Upper lobe of right lung (tissue), 1 donor: ENCODE measurements at regions not wholly inside any gene's neighbourhood (a gene's known extent, or its start where the extent isn't known, plus 50 kb on each side); places are given as distances from the start of the nearest gene placed in this dataset.

Experiments
- ATAC-seq: fragments of 200-7000 bp; cut with Tn5 transposase; one replicate; pipeline ENCODE4 v1.9.1; 2020; ENCODE audit warnings: mild to moderate bottlenecking, moderate library complexity
- DNase-seq: peaks from one replicate; pipeline ENCODE4 v3.0.0-alpha.2; 2020
- H3K27ac ChIP-seq: fragments of 200-600 bp; one replicate; pipeline ENCODE4 v1.8.0; 2022
- H3K27me3 ChIP-seq: fragments of 200-600 bp; one replicate; pipeline ENCODE4 v1.8.0; 2022; ENCODE audit warnings: mild to moderate bottlenecking
- H3K36me3 ChIP-seq: fragments of 200-600 bp; one replicate; pipeline ENCODE4 v1.8.0; 2022
- H3K4me1 ChIP-seq: fragments of 200-600 bp; one replicate; pipeline ENCODE4 v1.8.0; 2022
- H3K4me3 ChIP-seq: fragments of 200-600 bp; one replicate; pipeline ENCODE4 v1.8.0; 2022; ENCODE audit warnings: mild to moderate bottlenecking
- H3K9me3 ChIP-seq: fragments of 200-600 bp; one replicate; pipeline ENCODE4 v1.8.0; 2022
- CTCF ChIP-seq: fragments of 200-600 bp; IDR thresholded peaks from one replicate; pipeline ENCODE4 v1.8.0; 2022; ENCODE audit warnings: antibody characterized with exemption
- intact Hi-C: fragments of 100-400 bp; cut with DNase I; formaldehyde crosslinking; loops from one replicate; pipeline ENCODE4 v1.11.0; 2022
- donor health status: DM: no; HTN: yes; CAD: no; lungs with severe emphysema.

GRCh38 chr4:81988178-81988577 lies 385.6 kb downstream of the HNRNPD start:
- Histone ChIP-seq H3K9me3 (no peaks in the 10 kb centered on the region), H3K36me3 (no peaks in the 10 kb centered on the region), H3K4me1 (no peaks in the 10 kb centered on the region), H3K27ac (no peak overlapping the region), H3K4me3 (no peak overlapping the region), H3K27me3 (no peaks in the 10 kb centered on the region)
- DNase-seq (no peak), ATAC-seq (no peak)
- intact Hi-C loops, result no loop called here
- TF ChIP-seq CTCF, result no peak

DNA sequence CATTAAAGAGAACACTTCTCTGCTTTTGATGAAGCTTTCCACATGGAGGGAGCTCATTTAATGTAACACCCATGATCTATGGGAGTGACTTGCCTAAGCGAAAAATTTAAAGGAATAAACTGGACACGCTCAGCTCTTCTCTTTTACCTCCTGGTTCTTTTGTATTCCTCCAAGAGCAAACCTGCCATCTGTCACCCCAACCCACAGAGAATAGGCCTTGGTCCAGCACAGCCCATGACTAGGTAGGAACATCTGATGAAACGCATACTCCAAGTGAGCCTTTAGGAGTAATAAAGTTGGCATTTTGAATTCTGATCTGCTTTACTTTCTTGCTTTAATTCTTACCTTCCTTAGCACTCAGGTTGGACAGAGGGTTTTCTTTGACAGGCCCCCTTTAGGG lies 389.0 kb downstream of the HNRNPD start:
- no peaks in the 10 kb centered on the region for H3K36me3 ChIP-seq
- DNase-seq, result no peak
- H3K27me3 ChIP-seq, result no peaks in the 10 kb centered on the region
- H3K4me3 ChIP-seq, result no peak overlapping the region
- intact Hi-C loops, result no loop called here
- ATAC-seq, result no peak
- TF ChIP-seq CTCF, result no peak
- H3K9me3 ChIP-seq, result no peaks in the 10 kb centered on the region
- H3K4me1 ChIP-seq, result no peaks in the 10 kb centered on the region
- H3K27ac ChIP-seq, result no peak overlapping the region

DNA sequence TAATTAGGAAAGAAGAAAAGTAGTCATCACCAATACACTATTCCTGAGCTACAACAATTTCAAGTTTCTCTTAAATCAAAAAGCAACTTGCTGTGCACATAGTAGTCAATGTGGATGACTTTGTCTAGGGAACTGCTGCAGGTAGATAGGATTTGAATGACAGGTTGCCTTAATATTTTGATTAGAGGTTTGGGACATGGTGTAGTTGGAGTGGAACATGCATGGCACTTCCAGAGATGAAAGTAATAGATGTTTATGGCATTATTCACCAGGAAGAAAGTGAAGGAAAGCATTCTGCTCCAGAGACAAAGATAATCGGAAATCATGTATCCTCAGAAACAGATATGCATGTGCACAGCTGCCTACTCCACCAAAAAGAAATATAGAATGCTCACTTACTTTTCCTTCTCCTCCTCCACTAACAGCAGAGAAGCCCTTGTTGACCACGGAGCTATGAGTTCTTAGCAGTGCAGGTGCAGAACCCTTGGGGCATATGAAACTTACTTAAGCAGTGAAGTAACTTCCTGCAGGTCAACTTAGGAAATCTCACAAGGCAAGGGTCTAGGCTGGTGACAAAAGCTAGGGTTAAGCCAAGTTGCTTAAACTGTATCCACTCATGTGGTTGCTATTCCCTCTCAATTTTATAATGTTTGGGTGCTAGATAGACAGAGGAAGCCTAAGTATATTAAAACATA lies 390.8 kb downstream of the HNRNPD start:
- no peaks in the 10 kb centered on the region for H3K27me3 ChIP-seq
- intact Hi-C loops, result no loop called here
- no peak overlapping the region for H3K4me3 ChIP-seq
- no peaks in the 10 kb centered on the region for H3K4me1 ChIP-seq
- no peaks in the 10 kb centered on the region for H3K9me3 ChIP-seq
- no peak overlapping the region for H3K27ac ChIP-seq
- H3K36me3 ChIP-seq, result no peaks in the 10 kb centered on the region
- TF ChIP-seq CTCF, result no peak
- DNase-seq (no peak), ATAC-seq (no peak)

DNA sequence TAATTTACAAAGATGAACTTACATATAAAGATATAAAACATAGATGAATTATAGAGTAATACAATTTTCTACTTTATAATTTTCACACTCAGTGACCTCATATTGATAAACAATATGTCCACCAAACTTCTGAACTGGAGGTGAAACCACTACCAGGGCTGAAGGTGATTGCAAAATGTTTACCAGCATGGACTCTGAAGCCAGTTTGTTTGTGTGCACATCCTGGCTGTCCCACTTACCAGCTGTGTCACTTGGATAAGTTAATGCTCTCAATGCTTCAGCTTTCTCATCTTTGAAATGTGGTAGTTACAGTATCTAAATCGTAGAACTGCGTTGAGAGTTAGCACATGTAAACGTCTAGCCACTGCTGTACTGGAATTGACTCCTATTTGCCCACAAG lies 392.6 kb downstream of the HNRNPD start:
- TF ChIP-seq CTCF, result no peak

GRCh38 chr4:81974523-81974922 lies 399.3 kb downstream of the HNRNPD start:
- no peak for TF ChIP-seq CTCF
- intact Hi-C loops, result no loop called here
- Histone ChIP-seq H3K4me1 (no peaks in the 10 kb centered on the region), H3K27ac (no peak overlapping the region), H3K9me3 (no peaks in the 10 kb centered on the region), H3K36me3 (no peaks in the 10 kb centered on the region), H3K27me3 (no peaks in the 10 kb centered on the region), H3K4me3 (no peak overlapping the region)
- DNase-seq (no peak), ATAC-seq (no peak)

More for the DNA sequence above, 392.6 kb downstream of the HNRNPD start:
- Histone ChIP-seq H3K4me3 (no peak overlapping the region), H3K27ac (no peak overlapping the region), H3K4me1 (no peaks in the 10 kb centered on the region), H3K36me3 (no peaks in the 10 kb centered on the region), H3K9me3 (no peaks in the 10 kb centered on the region), H3K27me3 (no peaks in the 10 kb centered on the region)
- no peak for ATAC-seq
- no peak for DNase-seq
- intact Hi-C loops, result no loop called here
